A673 (cell line): ENCODE measurements at regions not wholly inside any gene's neighbourhood (a gene's known extent, or its start where the extent isn't known, plus 50 kb on each side); places are given as distances from the start of the nearest gene placed in this dataset.
A peak's percentile ranks its signal among the peaks of the same experiment; 100 is the strongest.

Experiments
- BruUV-seq: library from RNA; stranded (reverse); fragments of 400-500 nt; replicated peaks from 2 replicates; lab custom pipeline; 2021; lab: Mats Ljungman, UMichigan
- CTCF ChIA-PET: fragments of 300-600 bp; sonication (Branson Sonifier 250); formaldehyde crosslinking; loops from one replicate; lab custom pipeline; 2022; ENCODE audit warnings: antibody characterized with exemption; lab: Charles Lee
- POLR2A ChIA-PET: fragments of 300-600 bp; sonication (Branson Sonifier 250); formaldehyde crosslinking; loops from one replicate; lab custom pipeline; 2022; ENCODE audit warnings: antibody characterized with exemption; ENCODE audit not compliant: low non-redundant PET; lab: Charles Lee
- DNase-seq: peaks from one replicate; pipeline ENCODE4 v3.0.0-alpha.2; 2015; ENCODE audit warnings: low spot score
- H3K27ac ChIP-seq: fragments of 200-600 bp; sonication (generic); 2 replicates; pipeline ENCODE4 v1.5.1; 2016; ENCODE audit warnings: mixed run types, low read depth, mild to moderate bottlenecking, mixed read lengths, antibody characterized with exemption, low read length; ENCODE audit not compliant: poor library complexity, severe bottlenecking
- H3K27me3 ChIP-seq: fragments of 200-600 bp; sonication (generic); replicated peaks from 2 replicates; pipeline ENCODE4 v1.6.1; 2017; ENCODE audit warnings: mixed run types, low read depth, mild to moderate bottlenecking, mixed read lengths, antibody characterized with exemption, low read length; ENCODE audit not compliant: insufficient read depth, poor library complexity
- H3K36me3 ChIP-seq: fragments of 200-600 bp; sonication (generic); 2 replicates; pipeline ENCODE4 v1.6.1; 2016; ENCODE audit warnings: mixed run types, mild to moderate bottlenecking, mixed read lengths, antibody characterized with exemption, low read length; ENCODE audit not compliant: insufficient read depth, poor library complexity, severe bottlenecking
- H3K4me1 ChIP-seq: fragments of 200-600 bp; sonication (generic); 2 replicates; pipeline ENCODE4 v1.6.1; 2017; ENCODE audit warnings: mixed run types, mild to moderate bottlenecking, mixed read lengths, antibody characterized with exemption, low read length; ENCODE audit not compliant: insufficient read depth, poor library complexity, severe bottlenecking
- H3K4me3 ChIP-seq: fragments of 200-600 bp; sonication (generic); 2 replicates; pipeline ENCODE4 v1.5.1; 2016; ENCODE audit warnings: low read depth, mixed run types, mild to moderate bottlenecking, mixed read lengths, low read length; ENCODE audit not compliant: poor library complexity, severe bottlenecking
- H3K9me3 ChIP-seq: fragments of 200-600 bp; sonication (generic); 2 replicates; pipeline ENCODE4 v1.6.1; 2016; ENCODE audit warnings: mixed run types, low read depth, mild to moderate bottlenecking, mixed read lengths, antibody characterized with exemption, low read length; ENCODE audit not compliant: poor library complexity, severe bottlenecking
- CTCF ChIP-seq: fragments of 300-800, 200-600 bp; sonication (generic); conservative IDR thresholded peaks from 2 replicates; pipeline ENCODE4 v1.5.1; 2017; ENCODE audit warnings: low read depth, mild to moderate bottlenecking, antibody characterized with exemption, low read length, moderate library complexity, mixed read lengths
- EZH2 ChIP-seq: fragments of 200-600 bp; sonication (generic); IDR thresholded peaks from 2 replicates; pipeline ENCODE4 v1.6.1; 2017; ENCODE audit warnings: borderline replicate concordance, low read depth, mild to moderate bottlenecking, mixed read lengths, antibody characterized with exemption, low read length; ENCODE audit not compliant: poor library complexity, severe bottlenecking
- intact Hi-C: fragments of 100-400 bp; cut with micrococcal nuclease; formaldehyde crosslinking; loops from one replicate; pipeline ENCODE4 v1.10.0; 2022; ENCODE audit not compliant: unreplicated experiment

GRCh38 chr18:59041296-59041695 is 98.4 kb upstream of the SEC11C start:
- H3K27ac ChIP-seq = peak overlapping the region; percentile 69
- TF ChIP-seq EZH2 (no peak), CTCF (no peak)
- intact Hi-C loops = no loop called here
- H3K36me3 ChIP-seq = no peaks in the 10 kb centered on the region
- no peaks in the 10 kb centered on the region for H3K27me3 ChIP-seq
- BruUV-seq = no TSS peak
- H3K9me3 ChIP-seq = no peaks in the 10 kb centered on the region
- H3K4me3 ChIP-seq = no peak overlapping the region
- no peak for DNase-seq
- ChIA-PET POLR2A (no interaction called here), CTCF (interaction anchor here (1.4 kb wide), 1 partner anchor 29 kb away, joined by 4 read pairs; no protein-coding TSS in a partner anchor)
- H3K4me1 ChIP-seq = peaks cover 23% of the 10 kb centered on the region

GRCh38 chr18:59041819-59042815 is 97.6 kb upstream of the SEC11C start:
- Histone ChIP-seq H3K27me3 (no peaks in the 10 kb centered on the region), H3K4me1 (peaks cover 23% of the 10 kb centered on the region), H3K4me3 (no peak overlapping the region), H3K36me3 (no peaks in the 10 kb centered on the region), H3K27ac (peak overlapping the region; percentile 69), H3K9me3 (no peaks in the 10 kb centered on the region)
- CTCF ChIA-PET = interaction anchor here (1.4 kb wide), 1 partner anchor 29 kb away, joined by 4 read pairs; no protein-coding TSS in a partner anchor
- no TSS peak for BruUV-seq
- POLR2A ChIA-PET = no interaction called here
- intact Hi-C loops = no loop called here
- TF ChIP-seq EZH2 = no peak
- TF ChIP-seq CTCF = no peak
- peak; percentile 56 for DNase-seq

- H3K36me3 ChIP-seq = no peaks in the 10 kb centered on the region
- TF ChIP-seq CTCF = no peak
- TF ChIP-seq EZH2 = no peak
- H3K27me3 ChIP-seq = no peaks in the 10 kb centered on the region
- CTCF ChIA-PET = no interaction called here
- peaks cover 38% of the 10 kb centered on the region for H3K4me1 ChIP-seq
- no peaks in the 10 kb centered on the region for H3K9me3 ChIP-seq
- POLR2A ChIA-PET = no interaction called here
- H3K27ac ChIP-seq = no peak overlapping the region
- no peak overlapping the region for H3K4me3 ChIP-seq
- BruUV-seq = no TSS peak
- no peak for DNase-seq
- intact Hi-C loops = no loop called here
Measured at GRCh38 chr18:59044855-59045254, 94.8 kb upstream of the SEC11C start.
